NCI-H2107 treated with DMSO at 0.1 percent for 48 hours (cell line): ENCODE measurements at regions not wholly inside any gene's neighbourhood (a gene's known extent, or its start where the extent isn't known, plus 50 kb on each side); places are given as distances from the start of the nearest gene placed in this dataset.

Experiments used
- DNase-seq: peaks from one replicate; lab custom pipeline; 2025; ENCODE audit not compliant: unreplicated experiment; lab: John Stamatoyannopoulos, UW

DNA sequence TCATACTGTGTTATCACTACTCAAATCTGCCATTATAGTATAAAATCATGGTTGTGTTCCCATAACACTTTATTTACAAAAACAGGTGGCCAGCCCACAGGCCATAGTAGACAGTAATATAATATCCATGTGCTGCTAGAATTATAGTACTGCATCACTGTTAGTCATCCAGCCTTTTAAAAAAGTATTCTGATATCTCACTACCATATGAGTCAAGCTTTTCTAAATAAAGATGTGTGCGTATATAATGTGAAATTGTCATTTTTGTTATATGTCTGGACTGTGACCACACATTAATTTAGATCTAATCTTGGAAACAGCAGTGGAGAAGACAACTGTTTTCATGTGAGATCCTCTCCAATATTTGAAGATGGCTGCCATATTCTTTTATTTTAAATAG is 1049.1 kb upstream of the GOT2 start:
- DNase-seq: no peak

DNA sequence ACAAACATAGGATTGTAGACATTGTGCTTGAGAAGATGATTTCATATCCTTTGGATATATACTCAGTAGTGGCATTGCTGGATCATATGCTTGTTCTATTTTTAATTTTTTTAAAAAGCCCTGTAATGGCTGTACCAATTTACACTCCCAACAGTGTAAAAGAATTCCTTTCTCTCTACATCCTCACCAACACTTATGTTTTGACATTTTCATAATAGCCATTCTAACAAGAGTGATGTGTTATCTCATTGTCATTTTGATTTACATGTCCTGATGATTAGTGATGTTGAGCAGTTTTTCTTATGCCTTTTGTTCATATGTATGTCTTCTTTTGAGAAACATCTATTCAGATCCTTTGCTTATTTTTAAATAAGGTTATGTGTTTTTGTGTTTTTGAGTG is 1039.2 kb upstream of the GOT2 start:
- DNase-seq: no peak

DNA sequence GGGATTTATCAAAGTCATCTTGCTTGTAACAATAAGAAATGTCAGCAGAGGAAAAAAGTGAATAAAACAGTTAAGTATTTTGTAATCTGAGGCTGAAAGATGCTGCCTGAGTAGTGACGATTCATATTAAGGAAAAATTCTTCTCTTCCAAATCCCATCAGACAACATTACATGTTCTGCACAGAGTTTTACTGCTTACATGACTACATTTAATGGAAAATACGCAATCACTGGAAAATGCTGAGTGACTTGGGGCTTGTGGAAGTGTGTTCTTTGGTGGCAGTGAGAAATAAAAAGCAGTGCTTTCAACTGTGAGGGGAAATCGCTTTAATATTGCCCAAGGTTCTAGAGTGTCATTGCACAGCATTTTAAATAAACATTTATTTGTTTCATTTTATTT is 1025.2 kb upstream of the GOT2 start:
- no peak for DNase-seq

DNA sequence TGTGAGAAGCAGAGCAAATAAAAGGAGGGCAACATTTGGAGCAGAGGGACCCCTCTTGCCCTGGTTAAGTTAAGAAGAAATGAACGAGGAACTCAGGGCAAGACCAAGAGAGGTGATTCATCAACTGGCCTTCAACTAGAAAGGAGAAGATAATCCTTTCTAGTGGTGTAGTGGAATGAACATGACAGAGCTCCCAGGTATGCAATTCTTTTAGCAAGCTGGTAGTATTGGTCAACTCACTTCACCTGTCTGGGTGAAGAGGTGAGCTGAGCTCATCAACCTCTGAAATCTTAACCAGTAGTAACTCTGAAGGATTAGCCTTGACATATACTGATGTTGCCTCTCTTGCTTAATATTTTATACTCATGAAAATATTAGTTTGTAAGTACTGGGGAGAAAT is 1024.7 kb upstream of the GOT2 start:
- no peak for DNase-seq

DNA sequence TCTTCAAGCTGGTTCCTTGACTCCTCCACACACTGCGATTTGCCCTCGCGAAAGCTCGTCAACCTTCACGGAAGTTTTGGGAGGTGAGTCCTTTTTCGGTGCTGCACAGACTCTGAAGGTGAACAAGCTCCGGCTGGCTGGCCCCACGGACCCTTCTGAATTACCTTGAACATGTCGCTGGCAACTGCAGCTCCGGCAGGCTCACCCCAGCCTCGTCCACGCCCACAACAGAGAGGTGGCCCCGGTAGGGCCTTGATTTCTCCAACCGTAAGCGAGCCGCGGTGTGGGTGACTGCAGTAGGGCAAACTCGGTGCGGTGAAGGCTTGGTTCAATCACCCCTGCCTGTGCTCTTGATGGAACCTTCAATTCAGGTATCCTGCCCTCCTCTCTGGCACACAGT is 1020.7 kb upstream of the GOT2 start:
- DNase-seq: no peak

DNA sequence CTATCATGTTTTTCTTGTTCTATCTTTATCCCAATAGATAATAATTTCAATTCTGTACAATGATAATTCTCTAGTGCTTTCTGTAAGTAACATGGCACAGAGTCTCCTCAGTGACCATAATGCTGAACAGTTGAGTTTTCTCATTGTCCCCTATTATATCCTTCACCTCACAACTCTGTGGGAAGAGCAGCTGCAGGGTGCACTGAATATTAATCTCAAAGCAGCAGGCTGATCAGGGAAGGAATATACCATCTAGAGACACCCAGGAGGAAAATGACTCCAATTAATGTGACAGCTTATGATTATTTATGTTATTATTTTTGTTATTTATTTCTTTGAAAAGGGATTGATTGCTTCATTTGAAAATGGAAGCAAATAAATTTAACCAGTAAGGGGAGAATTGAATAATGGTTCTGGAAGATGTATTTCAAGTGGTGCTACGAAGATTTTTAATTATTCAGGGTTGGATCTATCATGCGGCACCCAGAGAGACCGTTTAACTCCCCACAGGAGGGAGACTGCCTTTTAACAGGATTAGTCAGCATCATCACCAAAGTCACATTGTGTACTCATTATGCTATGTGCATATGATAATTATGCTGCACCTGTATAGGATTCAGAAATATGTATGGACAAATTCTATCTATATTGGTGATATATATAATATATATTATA is 1015.7 kb upstream of the GOT2 start:
- no peak for DNase-seq

DNA sequence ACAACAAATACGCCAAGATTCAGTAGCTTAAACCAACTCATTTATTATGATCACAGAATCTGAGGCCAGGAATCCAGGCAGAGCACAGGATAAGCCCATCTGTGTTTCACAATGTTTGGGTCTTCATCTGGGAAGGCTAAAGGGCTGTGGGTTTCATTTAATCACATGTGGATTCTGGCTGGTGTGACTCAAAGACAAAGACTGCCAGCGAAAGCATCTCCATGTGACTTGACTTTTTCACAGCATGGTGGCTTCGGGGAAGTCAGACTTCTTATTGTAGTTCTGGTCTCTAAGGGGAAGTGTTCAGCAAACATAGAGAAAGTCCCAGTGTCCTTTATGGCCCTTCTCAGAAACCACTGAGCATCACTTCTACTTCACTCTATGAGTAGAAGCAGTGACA is 1014.4 kb upstream of the GOT2 start:
- DNase-seq: no peak

DNA sequence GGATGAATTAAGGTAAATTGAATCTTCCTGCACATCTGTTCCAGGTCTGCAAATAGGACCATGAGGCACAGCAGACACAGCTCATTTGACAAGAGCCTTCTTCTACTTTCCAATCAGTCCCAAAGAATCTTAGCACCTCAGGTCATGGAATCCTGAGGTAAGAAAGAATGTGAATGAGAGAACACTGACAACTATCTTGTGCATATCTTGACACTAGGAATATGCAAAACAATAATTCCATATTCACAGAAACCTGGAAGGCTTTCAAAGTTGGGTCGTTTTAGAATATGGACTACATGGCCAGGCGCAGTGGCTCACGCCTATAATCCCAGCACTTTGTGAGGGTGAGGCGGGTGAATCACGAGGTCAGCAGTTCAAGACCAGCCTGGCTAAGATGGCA is 1009.4 kb upstream of the GOT2 start:
- DNase-seq: no peak

DNA sequence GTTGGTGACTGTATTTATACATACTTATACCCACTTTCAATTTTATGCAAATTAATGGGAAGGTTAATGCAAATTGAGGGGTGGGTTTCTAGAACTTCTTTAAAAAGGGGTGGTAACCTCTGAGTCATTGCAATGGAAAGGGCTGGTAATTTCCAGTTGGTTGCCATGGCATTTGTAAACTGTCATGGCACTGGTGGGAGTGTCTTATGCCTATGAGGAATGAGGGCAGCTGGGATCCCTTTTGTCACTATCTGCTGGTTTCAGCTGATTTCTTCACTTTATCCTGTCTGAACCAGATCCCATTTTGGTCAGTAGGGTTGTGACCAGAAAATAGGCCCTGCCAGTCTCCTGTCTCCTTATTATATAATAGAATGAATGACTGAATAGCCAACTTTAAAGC is 1006.7 kb upstream of the GOT2 start:
- no peak for DNase-seq

DNA sequence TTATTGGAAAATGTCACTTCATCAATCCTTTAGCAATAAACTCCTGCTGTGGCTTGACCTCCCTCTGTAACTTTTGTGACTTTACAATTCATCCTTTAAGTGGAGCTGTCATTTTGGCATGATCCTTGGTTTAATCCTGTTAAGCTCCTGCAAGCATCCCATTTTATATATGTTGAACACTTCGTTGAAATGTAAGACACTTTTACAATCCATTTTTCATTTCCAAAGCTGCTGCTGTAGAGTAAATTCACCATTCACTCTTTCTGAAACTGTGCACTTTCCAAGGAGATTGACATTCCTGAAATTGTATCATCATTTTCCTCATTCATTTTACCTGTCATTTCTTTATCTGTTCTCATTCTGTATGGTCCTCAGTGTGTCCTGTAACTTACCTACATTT is 1003.2 kb upstream of the GOT2 start:
- DNase-seq: no peak

DNA sequence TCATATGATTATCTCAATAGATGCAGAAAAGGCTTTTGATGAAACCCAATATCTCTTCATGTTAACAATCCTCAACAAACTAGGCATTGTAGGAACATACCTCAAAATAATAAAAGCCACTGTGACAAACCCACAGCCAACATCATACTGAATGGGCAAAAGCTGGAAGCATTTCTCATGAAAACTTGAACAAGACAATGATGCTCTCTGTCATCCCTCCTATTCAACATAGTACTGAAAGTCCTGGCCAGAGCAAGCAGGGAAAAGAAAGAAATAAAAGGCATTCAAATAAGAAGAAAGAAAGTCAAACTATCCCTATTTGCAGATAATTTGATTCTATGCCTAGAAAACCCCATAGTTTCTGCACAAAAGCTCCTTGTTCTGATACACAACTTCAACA is 999.2 kb upstream of the GOT2 start:
- no peak for DNase-seq

DNA sequence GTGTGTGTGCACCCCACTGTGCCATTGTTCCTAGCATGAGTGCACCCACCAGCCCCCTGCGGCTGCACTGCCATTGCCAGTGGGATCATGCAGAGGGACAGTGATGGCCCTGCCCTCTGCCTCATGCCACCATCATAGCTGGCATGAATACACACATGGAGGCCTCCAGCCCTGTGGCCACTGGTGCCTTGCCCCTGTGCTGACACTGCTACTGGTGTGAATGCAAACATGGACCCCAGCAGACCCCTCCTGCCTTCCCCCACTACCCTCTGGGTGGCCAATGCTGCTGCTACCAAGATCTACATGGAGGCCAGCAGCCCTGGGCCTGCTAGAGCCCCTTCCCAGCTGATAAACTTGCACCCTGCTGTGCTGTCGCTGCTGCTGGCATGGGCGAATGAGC is 995.5 kb upstream of the GOT2 start:
- DNase-seq: no peak

DNA sequence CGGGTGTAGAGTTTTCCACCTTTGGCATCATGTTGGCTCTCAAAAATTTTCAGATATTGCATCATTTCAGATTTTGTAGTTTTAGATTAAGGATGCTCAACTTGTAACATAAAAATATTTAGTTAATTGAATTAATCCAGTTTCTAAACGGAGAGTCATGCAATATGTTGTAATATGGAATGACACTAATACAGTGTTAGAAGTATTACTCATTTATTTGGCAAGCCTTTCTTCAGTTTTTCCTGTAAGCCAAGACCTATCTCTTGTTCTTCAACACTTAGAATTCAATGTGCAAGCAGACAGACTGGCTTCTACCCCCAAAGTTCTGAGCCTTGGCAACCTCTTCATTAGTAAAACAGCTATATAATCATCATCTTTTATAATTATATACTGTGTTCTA is 985.0 kb upstream of the GOT2 start:
- no peak for DNase-seq

DNA sequence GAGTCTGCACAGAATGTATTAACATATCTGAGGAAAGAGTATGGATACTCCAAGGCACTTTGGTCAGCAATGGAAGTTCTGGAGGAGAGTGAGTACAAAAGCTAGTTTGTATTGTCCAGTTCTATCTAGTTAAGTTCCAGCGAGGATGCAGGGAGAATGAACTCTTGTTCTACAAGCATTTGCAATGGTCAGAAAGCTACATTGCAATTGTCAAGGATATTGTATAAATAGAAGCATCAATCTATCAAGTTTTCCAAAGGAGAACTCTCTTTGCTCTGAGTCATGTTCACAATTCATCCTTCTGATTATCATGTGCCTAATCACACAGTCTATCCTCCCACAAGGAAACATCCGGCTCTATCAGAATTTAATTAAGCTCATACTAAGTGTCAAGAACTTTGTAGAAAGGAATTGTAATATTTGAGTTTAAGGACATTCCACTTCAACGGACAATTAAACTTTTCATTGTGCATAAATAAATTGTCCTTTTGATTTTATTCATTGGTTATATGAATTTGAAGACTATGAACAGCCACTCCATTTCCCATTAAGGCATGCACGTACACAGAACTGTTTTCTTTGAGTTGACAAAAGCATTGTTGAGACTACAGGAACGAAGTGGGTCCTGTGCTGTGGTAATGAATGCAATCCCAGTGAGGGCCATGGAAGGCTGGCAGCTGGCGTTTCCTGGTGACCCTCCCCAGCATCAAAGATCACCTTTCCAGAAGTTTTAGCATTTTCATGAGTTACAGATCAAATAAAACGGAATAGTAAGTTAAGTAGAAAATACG is 973.5 kb upstream of the GOT2 start:
- DNase-seq: no peak

DNA sequence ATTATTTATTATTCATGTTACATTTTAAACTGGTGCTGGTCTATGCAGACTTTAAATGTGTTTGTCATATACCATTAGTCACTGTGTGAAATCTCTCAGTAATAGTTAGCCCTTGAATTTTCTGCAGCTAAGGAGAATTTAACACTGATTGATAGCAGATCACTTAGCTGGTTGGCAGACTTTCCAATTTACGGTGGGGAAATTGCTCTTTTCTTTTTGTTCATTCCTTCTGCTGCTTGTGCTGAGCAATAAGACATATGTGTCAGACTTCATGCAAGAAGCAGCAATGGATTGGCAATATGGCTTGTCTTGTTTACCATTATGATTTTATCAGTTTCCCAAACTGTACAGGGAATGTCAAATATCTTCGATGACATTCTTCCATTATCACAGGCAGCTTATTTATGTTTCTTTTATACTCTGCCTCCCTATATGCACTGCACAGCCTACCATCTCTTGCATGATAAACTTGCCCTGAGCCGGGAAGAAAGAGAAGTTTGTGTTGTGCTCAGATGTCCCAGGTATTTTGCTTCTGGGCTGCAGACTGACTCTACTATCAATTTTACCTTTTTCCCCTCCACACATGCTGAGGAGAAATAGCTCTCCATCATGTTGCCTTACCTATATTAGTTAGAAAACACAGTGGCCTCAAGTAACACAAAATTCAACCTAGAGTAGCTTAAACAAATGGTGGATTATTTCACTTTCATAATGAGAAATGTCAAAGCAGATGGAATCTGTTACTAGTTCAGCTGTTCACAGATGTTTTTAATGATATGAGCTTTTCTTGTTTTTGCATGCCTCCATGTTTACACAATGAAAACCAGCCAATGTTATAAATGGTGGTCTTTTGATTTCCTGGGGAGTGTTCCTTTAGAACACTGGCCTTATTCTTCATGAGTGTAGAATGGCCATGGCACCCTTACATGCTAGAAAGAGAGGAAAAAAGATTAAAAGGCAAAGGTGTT is 968.1 kb upstream of the GOT2 start:
- no peak for DNase-seq

DNA sequence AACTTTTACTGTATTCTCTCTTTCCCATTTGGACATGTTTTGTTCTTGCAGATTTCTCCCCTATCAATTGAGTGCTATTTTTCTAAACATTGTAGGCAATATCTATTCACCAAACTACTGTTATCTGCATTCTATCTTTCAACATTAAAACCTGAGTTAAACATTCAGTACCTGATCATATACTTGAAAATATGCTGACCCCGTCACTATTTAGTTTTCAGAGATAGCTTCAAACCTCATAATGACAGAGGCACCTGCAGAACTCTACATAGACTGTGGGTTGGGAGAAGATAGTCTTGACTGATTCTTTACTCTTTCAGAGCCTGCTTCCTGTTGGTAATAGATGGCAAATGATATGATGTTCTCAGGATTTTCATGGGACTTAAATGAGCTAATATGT is 965.7 kb upstream of the GOT2 start:
- DNase-seq: no peak

DNA sequence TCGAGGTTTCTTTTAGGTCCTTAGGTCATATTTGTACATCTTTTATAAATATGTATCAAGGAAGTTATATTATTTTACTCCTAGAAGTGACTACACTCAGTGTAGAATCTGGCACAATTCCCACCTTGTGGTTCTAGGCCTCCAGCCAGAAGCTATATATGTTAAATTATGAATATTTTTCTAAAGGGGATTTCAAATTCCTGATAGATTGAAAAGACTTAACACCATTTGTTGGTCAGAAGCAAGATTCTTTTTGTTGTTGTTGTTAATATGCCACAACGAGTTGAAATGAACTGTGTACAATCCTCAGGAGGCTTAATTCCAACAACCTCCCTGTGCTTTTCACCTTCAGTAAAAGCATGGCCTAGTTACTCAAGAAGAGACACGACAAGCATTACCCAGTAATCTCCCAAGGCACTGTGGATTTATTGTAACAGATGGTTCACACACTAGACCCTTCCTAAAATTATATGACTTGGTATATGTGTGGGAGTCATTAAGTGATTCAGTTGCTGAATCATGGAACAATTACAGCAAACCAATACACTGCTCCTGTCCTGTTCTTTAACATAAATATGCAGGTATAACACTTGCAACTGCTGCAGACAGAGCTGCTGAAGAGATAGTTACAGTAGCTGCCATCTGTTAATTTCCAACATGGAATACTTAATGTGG is 964.4 kb upstream of the GOT2 start:
- DNase-seq: no peak

DNA sequence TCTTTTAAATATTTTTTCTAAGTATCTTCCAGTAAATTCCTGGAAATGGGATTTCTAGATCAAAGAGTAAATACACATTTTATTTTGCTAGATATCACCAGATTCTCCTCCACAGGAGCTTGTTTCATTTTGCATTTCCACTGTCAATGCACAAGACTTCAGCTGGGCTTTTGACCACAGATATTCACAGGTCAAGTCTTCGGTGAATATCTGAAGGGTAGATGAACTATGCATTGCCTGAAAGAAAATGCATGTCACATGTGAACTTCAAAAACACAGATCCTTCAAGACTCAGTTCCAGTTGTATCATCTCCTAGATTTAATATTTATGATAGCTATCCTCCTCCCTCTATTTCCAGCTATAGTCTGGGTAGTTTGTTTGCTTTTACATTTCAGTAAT is 963.6 kb upstream of the GOT2 start:
- DNase-seq: no peak

DNA sequence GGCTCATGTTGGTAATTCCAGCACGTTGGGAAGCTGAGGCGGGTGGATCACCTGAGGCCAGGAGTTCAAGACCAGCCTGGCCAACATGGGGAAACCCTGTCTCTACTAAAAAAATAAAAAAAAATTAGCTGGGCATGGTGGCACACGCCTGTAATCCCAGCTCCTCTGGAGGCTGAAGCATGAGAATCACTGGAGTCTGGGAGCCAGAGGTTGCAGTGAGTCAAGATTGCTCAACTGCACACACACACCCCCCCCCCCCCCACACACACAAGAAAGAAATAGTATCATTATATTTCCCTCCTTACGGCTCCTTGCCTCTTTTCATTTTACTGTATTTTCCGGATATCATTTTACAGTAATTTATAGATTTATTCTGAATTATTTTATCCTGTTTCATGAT is 963.1 kb upstream of the GOT2 start:
- DNase-seq: no peak

DNA sequence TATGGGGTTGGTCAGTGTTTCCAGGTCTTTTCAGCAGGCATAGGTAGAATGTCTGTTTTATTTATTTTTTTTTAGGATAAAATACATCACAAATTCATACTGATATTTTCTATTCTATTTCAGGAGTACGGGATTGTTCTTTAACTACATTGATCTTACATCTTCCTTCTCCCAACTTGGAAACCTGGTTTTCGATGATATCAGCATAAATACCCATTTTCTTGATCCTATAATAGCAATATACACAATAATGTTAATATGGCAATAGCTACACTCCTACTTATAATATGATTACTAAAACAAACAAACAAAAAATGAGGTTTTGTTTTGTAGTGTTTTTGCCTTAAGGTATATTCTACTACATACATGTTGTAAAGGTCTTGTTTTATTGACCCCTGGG is 962.4 kb upstream of the GOT2 start:
- DNase-seq: no peak

DNA sequence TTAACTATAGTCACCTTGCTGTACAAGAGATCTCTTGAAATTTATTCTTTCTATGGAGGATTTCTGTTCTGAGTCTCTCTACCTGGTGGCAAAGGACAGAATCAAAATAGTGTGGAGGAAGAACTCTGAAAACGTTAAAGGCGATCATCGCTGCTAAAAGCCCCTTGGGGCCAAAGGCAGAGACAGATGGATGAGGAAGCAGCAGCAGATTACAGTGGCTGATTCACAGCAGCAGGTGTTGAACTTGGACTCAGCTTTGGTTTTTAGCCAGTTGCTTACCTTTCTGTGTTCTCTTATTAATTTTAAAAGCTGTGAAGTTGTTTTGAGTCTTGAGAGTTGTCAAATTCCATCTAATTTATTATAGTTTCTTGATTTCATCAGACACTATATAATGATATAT is 956.1 kb upstream of the GOT2 start:
- no peak for DNase-seq
